HFFc6 (cell line): ENCODE measurements at regions not wholly inside any gene's neighbourhood (a gene's known extent, or its start where the extent isn't known, plus 50 kb on each side); places are given as distances from the start of the nearest gene placed in this dataset.

Experiments
- DNase-seq: peaks from one replicate; pipeline ENCODE4 v3.0.0-alpha.2; 2018
- H3K27ac Mint-ChIP-seq: 2 replicates; pipeline ENCODE4 v1.8.0; 2020; ENCODE audit warnings: mild to moderate bottlenecking, mixed read lengths
- H3K27me3 Mint-ChIP-seq: 2 replicates; pipeline ENCODE4 v1.8.0; 2021; ENCODE audit warnings: mild to moderate bottlenecking, moderate library complexity, mixed read lengths; ENCODE audit not compliant: insufficient read depth
- H3K36me3 Mint-ChIP-seq: 2 replicates; pipeline ENCODE4 v1.8.0; 2021; ENCODE audit warnings: low read depth, mixed read lengths
- H3K4me1 Mint-ChIP-seq: 2 replicates; pipeline ENCODE4 v1.8.0; 2020; ENCODE audit warnings: low read depth, mixed read lengths
- H3K4me3 Mint-ChIP-seq: 2 replicates; pipeline ENCODE4 v1.8.0; 2020; ENCODE audit warnings: mild to moderate bottlenecking, moderate library complexity, mixed read lengths
- H3K9me3 Mint-ChIP-seq: 2 replicates; pipeline ENCODE4 v1.8.0; 2020; ENCODE audit warnings: mild to moderate bottlenecking, mixed read lengths
- TF ChIP-seq, protein P1 (sequence below): fragments of 200-600 bp; sonication (generic); IDR thresholded peaks from 2 replicates; pipeline ENCODE4 v1.5.0; 2021; ENCODE audit warnings: antibody characterized with exemption, mild to moderate bottlenecking

DNA sequence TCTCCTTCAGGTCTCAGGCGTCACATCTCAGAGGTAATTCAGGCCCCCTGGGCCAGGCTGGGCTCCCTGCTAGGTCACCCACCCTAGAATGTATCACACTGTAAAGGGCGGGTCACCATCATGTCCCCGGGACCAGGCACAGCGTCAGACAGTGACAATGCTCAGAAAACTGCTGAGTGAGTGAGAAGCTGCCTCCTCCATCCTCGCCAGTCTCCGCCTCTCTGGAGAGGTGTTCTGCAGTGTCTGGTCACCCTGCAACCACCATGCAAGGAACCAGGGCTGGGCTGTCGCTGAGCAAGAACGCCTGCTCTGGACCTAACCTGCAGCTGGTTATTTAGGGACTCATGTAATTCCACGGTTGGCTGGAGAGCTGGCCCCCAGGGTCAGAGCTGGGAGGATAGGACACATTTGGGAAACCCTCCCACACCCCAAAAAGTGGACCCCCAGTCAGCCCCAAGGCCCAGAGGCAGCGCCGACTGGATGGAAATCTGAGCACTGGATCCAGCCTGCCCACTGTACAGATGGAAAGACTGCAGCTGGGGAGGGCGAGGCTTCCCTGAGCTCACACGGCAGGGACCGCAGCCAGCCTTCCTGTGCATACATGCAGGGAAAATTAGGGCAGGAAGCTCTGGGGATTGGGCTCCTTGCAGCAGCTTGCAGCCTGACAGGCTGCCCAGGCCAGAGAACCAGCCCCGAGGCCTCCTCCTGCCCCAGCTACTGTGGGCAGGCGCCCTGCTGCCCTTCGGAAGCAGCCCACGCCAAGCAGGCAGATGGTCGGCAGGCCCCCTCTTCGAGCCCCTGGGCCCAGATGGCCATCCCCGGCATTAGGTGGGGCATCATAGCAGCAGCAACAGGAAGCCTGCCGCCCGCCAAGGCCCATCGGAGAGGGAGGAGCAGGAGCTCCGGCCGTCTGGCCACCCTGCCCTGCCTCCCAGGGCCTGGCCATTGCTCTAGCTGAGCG is 105.4 kb upstream of the ZMIZ1 start:
- H3K27me3 Mint-ChIP-seq = peaks cover 4% of the 10 kb centered on the region
- no peaks in the 10 kb centered on the region for H3K36me3 Mint-ChIP-seq
- TF ChIP-seq, protein P1, sequence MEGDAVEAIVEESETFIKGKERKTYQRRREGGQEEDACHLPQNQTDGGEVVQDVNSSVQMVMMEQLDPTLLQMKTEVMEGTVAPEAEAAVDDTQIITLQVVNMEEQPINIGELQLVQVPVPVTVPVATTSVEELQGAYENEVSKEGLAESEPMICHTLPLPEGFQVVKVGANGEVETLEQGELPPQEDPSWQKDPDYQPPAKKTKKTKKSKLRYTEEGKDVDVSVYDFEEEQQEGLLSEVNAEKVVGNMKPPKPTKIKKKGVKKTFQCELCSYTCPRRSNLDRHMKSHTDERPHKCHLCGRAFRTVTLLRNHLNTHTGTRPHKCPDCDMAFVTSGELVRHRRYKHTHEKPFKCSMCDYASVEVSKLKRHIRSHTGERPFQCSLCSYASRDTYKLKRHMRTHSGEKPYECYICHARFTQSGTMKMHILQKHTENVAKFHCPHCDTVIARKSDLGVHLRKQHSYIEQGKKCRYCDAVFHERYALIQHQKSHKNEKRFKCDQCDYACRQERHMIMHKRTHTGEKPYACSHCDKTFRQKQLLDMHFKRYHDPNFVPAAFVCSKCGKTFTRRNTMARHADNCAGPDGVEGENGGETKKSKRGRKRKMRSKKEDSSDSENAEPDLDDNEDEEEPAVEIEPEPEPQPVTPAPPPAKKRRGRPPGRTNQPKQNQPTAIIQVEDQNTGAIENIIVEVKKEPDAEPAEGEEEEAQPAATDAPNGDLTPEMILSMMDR = no peak
- H3K9me3 Mint-ChIP-seq = no peaks in the 10 kb centered on the region
- no peak for DNase-seq
- H3K4me1 Mint-ChIP-seq = peaks cover 31% of the 10 kb centered on the region
- no peak overlapping the region for H3K4me3 Mint-ChIP-seq
- no peak overlapping the region for H3K27ac Mint-ChIP-seq

DNA sequence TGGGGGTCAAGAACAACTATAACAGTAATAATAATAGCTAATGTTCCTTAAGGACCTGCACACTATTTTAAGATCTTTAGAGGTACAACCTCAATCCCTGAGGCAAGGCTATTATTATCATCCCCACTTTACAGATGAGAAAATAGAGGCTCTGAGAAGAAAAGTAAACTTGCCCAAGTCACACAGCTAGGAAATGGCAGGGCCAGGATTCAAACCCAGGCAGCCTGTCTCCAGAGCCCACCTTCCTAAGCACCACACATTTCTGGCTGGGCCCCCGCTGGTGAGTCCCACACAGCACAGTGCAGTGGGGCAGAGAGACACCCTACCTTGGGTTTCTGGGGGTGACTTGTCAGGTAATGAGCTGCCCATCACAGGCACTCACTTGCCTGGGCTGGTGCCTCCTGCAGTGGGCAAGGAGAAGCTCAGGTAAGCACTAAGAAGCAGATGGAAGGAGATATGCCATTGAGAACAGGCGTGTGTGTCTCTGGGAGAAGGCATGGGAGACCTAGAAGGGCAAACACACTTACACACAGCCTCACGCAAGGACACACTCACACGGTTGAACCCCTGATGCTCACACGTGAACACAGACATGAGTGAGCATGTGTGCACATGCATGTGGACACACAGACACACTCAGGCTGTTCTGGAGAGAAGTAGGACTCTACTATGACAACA is 104.4 kb upstream of the ZMIZ1 start:
- peaks cover 31% of the 10 kb centered on the region for H3K4me1 Mint-ChIP-seq
- H3K4me3 Mint-ChIP-seq = no peak overlapping the region
- DNase-seq = no peak
- TF ChIP-seq, protein P1 = no peak
- H3K27me3 Mint-ChIP-seq = peaks cover 4% of the 10 kb centered on the region
- no peaks in the 10 kb centered on the region for H3K9me3 Mint-ChIP-seq
- H3K36me3 Mint-ChIP-seq = no peaks in the 10 kb centered on the region
- H3K27ac Mint-ChIP-seq = no peak overlapping the region

DNA sequence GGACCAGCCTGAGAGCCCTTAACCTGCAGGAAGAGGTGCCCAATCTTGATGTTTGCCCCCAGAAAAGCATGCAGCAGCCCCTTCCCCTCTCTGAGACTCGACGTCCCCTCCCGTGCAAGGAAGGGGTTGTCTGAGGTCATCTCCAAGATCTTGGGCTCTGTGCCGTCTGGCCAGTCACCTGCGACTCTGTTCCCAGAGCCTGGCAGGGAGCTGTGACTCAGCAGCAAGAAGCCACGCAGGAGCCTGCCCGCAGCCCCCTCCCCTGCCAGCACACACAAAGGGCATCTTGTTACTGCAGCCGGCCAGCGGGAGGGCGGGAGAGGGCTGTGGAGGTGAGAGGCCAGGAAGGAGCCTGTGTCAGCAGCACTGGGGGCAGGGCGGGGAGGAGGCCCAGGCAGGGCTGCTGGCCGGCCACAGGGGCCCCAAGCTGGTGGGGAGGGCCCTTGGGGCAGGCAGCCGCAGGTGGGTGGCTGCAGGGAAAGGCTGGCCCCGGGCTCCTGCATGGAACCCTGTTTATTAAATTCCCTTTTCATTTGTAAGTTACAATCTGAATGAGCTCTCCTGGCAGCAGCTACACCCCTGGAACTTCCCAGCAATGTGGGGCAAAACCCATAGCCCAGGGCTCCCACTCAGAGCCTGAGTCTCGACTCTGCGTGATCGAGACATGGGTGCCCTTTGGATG is 103.7 kb upstream of the ZMIZ1 start:
- Mint-ChIP-seq H3K27ac (no peak overlapping the region), H3K9me3 (no peaks in the 10 kb centered on the region), H3K36me3 (no peaks in the 10 kb centered on the region), H3K4me3 (no peak overlapping the region), H3K4me1 (peaks cover 27% of the 10 kb centered on the region), H3K27me3 (peaks cover 2% of the 10 kb centered on the region)
- TF ChIP-seq, protein P1 = no peak
- DNase-seq = peak; percentile 37

DNA sequence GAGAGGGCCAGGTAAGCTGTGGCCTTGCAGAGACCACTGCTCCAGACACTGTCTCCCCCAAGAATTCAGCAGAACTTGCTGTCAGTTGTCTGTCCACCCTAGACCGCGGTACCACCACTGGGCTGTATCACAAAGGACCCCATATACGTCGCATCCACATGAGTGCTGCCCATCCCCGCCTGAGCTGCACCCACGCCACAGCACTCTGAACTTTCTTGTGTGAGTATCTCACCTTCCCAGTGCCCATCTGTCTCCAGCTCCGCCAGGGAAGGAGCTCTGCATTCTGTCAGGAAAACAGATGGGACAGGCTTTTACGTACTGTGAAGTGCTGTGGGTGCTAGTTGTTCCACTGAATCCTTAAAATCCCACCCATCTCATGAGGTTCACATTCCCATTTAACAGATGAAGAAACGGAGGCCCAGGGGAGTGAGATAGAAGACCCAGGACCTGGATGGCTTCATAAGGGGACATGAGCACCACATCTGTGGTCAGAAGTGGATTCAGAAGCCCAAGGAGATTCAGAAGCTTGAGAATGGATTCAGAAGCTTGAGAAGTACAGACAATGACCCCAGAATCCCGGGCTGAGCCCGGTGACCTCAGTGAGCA is 102.5 kb upstream of the ZMIZ1 start:
- Mint-ChIP-seq H3K27me3 (peaks cover 2% of the 10 kb centered on the region), H3K9me3 (no peaks in the 10 kb centered on the region), H3K36me3 (no peaks in the 10 kb centered on the region), H3K4me1 (peaks cover 15% of the 10 kb centered on the region), H3K4me3 (no peak overlapping the region), H3K27ac (no peak overlapping the region)
- no peak for DNase-seq
- TF ChIP-seq, protein P1 = no peak

DNA sequence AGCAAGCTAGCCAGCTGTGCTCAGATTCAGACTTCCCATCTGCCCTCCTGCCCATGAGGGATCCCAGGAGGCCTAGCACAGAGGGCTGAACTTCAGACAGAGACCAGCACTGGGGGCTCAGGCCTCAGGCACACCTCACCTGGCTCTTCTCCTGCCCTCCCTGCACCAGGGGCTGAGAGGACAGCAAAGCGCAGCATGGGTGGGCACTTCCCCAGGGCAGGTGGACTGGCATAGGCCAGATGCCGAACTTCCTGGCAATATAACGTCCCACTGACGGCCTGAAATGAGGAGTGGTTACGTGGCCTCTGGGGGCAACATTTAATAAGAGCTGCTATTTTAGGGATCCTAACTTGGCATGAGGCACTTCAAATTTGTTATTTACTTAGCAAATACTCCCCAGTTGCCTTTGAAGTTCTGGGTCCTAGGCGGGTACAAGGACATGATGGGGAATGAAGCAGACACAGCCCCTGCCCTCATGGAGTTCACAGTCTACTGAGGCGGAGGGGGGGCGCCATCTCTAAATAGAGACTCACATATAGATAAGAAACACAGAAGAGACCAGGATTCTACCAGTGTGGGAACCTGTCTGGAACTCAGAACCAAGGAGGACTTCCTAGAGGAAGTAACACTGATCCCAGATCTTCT is 101.8 kb upstream of the ZMIZ1 start:
- no peaks in the 10 kb centered on the region for H3K36me3 Mint-ChIP-seq
- no peaks in the 10 kb centered on the region for H3K9me3 Mint-ChIP-seq
- H3K27ac Mint-ChIP-seq = no peak overlapping the region
- no peak for DNase-seq
- TF ChIP-seq, protein P1 = no peak
- H3K27me3 Mint-ChIP-seq = no peaks in the 10 kb centered on the region; the same call in 1 of the 2 replicates
- H3K4me3 Mint-ChIP-seq = no peak overlapping the region
- peaks cover 18% of the 10 kb centered on the region for H3K4me1 Mint-ChIP-seq
